Spinal cord (tissue), 9 donors: ENCODE measurements at regions not wholly inside any gene's neighbourhood (a gene's known extent, or its start where the extent isn't known, plus 50 kb on each side); places are given as distances from the start of the nearest gene placed in this dataset.

Source experiments
- DNase-seq, 6 donors: peaks; one replicate each; pipeline versions ENCODE4 v3.0.0 to v3.0.0-alpha.2; 2013 to 2015; ENCODE audit warnings: low spot score in 6 of 6, low read depth in 4 of 6
- H3K27ac ChIP-seq: one replicate; pipeline ENCODE4 v1.5.1; 2013; ENCODE audit warnings: low read depth, low read length, control low read depth
- H3K27me3 ChIP-seq: one replicate; pipeline ENCODE4 v1.6.1; 2013; ENCODE audit warnings: low read length; ENCODE audit not compliant: control insufficient read depth, insufficient read depth
- H3K36me3 ChIP-seq: one replicate; pipeline ENCODE4 v1.6.1; 2013; ENCODE audit warnings: low read length; ENCODE audit not compliant: control insufficient read depth, insufficient read depth
- H3K4me1 ChIP-seq: one replicate; pipeline ENCODE4 v1.6.1; 2013; ENCODE audit warnings: low read length; ENCODE audit not compliant: control insufficient read depth, insufficient read depth
- H3K4me3 ChIP-seq: one replicate; pipeline ENCODE4 v1.5.1; 2013; ENCODE audit warnings: low read depth, low read length, control low read depth
- H3K9me3 ChIP-seq: one replicate; pipeline ENCODE4 v1.6.1; 2013; ENCODE audit warnings: low read length; ENCODE audit not compliant: control insufficient read depth, insufficient read depth
- WGBS: methylation state at CpG from one replicate; pipeline ENCODE4 v1.1.5; 2013; ENCODE audit warnings: missing lambda C conversion rate; ENCODE audit not compliant: insufficient coverage; 5-methylcytosine and 5-hydroxymethylcytosine counted together
- donor health status: healthy.

GRCh38 chr13:48160606-48161278 is 65.8 kb upstream of the MED4 start:
- 93% methylated on average over 3 of the region's 5 CpGs for WGBS

GRCh38 chr13:48159826-48160225 is 64.9 kb upstream of the MED4 start:
- Histone ChIP-seq H3K4me1 (no peaks in the 10 kb centered on the region), H3K27ac (no peak overlapping the region), H3K36me3 (no peaks in the 10 kb centered on the region), H3K9me3 (no peaks in the 10 kb centered on the region), H3K4me3 (no peak overlapping the region), H3K27me3 (no peaks in the 10 kb centered on the region)
- no CpG with 5 or more reads among the region's 3 CpGs for WGBS
- no peak for DNase-seq

More at GRCh38 chr13:48160606-48161278, 65.8 kb upstream of the MED4 start:
- no peak for DNase-seq
- H3K9me3 ChIP-seq = no peaks in the 10 kb centered on the region
- H3K4me1 ChIP-seq = no peaks in the 10 kb centered on the region
- H3K27ac ChIP-seq = no peak overlapping the region
- H3K27me3 ChIP-seq = no peaks in the 10 kb centered on the region
- H3K36me3 ChIP-seq = no peaks in the 10 kb centered on the region
- no peak overlapping the region for H3K4me3 ChIP-seq

GRCh38 chr13:48159401-48159800 is 64.5 kb upstream of the MED4 start:
- H3K27ac ChIP-seq = no peak overlapping the region
- H3K27me3 ChIP-seq = no peaks in the 10 kb centered on the region
- H3K36me3 ChIP-seq = no peaks in the 10 kb centered on the region
- H3K4me3 ChIP-seq = no peak overlapping the region
- no peaks in the 10 kb centered on the region for H3K9me3 ChIP-seq
- DNase-seq = no peak
- no peaks in the 10 kb centered on the region for H3K4me1 ChIP-seq

GRCh38 chr13:48158915-48159314 is 64.0 kb upstream of the MED4 start:
- Histone ChIP-seq H3K27ac (no peak overlapping the region), H3K27me3 (no peaks in the 10 kb centered on the region), H3K4me3 (no peak overlapping the region), H3K36me3 (no peaks in the 10 kb centered on the region), H3K9me3 (no peaks in the 10 kb centered on the region), H3K4me1 (no peaks in the 10 kb centered on the region)
- WGBS = 100% methylated on average over 3 of the region's 3 CpGs
- DNase-seq = no peak

GRCh38 chr13:48158290-48158689 is 63.4 kb upstream of the MED4 start:
- no peaks in the 10 kb centered on the region for H3K9me3 ChIP-seq
- no peaks in the 10 kb centered on the region for H3K27me3 ChIP-seq
- H3K36me3 ChIP-seq = no peaks in the 10 kb centered on the region
- no peak for DNase-seq
- no peak overlapping the region for H3K27ac ChIP-seq
- no peaks in the 10 kb centered on the region for H3K4me1 ChIP-seq
- no peak overlapping the region for H3K4me3 ChIP-seq
- no CpG with 5 or more reads among the region's 1 CpG for WGBS

- Histone ChIP-seq H3K4me1 (no peaks in the 10 kb centered on the region), H3K36me3 (no peaks in the 10 kb centered on the region), H3K4me3 (no peak overlapping the region), H3K27ac (no peak overlapping the region), H3K9me3 (no peaks in the 10 kb centered on the region), H3K27me3 (no peaks in the 10 kb centered on the region)
- no peak for DNase-seq
- 85% methylated on average over 1 of the region's 6 CpGs for WGBS
Measured at GRCh38 chr13:48156466-48156865, 61.6 kb upstream of the MED4 start.

- Histone ChIP-seq H3K27ac (no peak overlapping the region), H3K4me3 (no peak overlapping the region), H3K36me3 (no peaks in the 10 kb centered on the region), H3K4me1 (no peaks in the 10 kb centered on the region), H3K27me3 (no peaks in the 10 kb centered on the region), H3K9me3 (no peaks in the 10 kb centered on the region)
- no CpG with 5 or more reads among the region's 2 CpGs for WGBS
- DNase-seq = no peak
Measured at GRCh38 chr13:48155848-48156247, 60.9 kb upstream of the MED4 start.

- H3K36me3 ChIP-seq = no peaks in the 10 kb centered on the region
- WGBS = 97% methylated on average over 4 of the region's 6 CpGs
- no peak overlapping the region for H3K4me3 ChIP-seq
- no peak for DNase-seq
- no peaks in the 10 kb centered on the region for H3K27me3 ChIP-seq
- H3K9me3 ChIP-seq = no peaks in the 10 kb centered on the region
- no peak overlapping the region for H3K27ac ChIP-seq
- H3K4me1 ChIP-seq = no peaks in the 10 kb centered on the region
Measured at GRCh38 chr13:48154671-48155070, 59.8 kb upstream of the MED4 start.

GRCh38 chr13:48153186-48153585 is 58.3 kb upstream of the MED4 start:
- WGBS = 80% methylated on average over 1 of the region's 3 CpGs
- no peak for DNase-seq

GRCh38 chr13:48151363-48152161 is 56.7 kb upstream of the MED4 start:
- H3K27me3 ChIP-seq = no peaks in the 10 kb centered on the region
- no peaks in the 10 kb centered on the region for H3K9me3 ChIP-seq
- H3K4me3 ChIP-seq = no peak overlapping the region
- DNase-seq = peak in 1 of 6 donors; percentile 35
- WGBS = 36% methylated on average over 1 of the region's 5 CpGs
- no peak overlapping the region for H3K27ac ChIP-seq
- no peaks in the 10 kb centered on the region for H3K36me3 ChIP-seq
- no peaks in the 10 kb centered on the region for H3K4me1 ChIP-seq

More at GRCh38 chr13:48153186-48153585, 58.3 kb upstream of the MED4 start:
- Histone ChIP-seq H3K27ac (no peak overlapping the region), H3K27me3 (no peaks in the 10 kb centered on the region), H3K9me3 (no peaks in the 10 kb centered on the region), H3K4me3 (no peak overlapping the region), H3K4me1 (no peaks in the 10 kb centered on the region), H3K36me3 (no peaks in the 10 kb centered on the region)
